CD4-positive, alpha-beta memory T cell (primary cell): ENCODE measurements at regions not wholly inside any gene's neighbourhood (a gene's known extent, or its start where the extent isn't known, plus 50 kb on each side); places are given as distances from the start of the nearest gene placed in this dataset.

Experiments
- CTCF ChIA-PET: fragments of 350-600 bp; sonication (Branson Sonifier 250); formaldehyde crosslinking; loops from one replicate; lab custom pipeline; 2021; ENCODE audit warnings: inconsistent platforms; ENCODE audit not compliant: partially characterized antibody; lab: Charles Lee
- POLR2A ChIA-PET: fragments of 350-600 bp; sonication (Branson Sonifier 250); formaldehyde crosslinking; loops from one replicate; lab custom pipeline; 2021; ENCODE audit not compliant: partially characterized antibody; lab: Charles Lee
- DNase-seq, 5 donors: peaks; one replicate each; pipeline versions ENCODE4 v3.0.0 to v3.0.0-alpha.2; 2020 to 2022; ENCODE audit warnings: mixed read lengths in 1 of 5
- H3K27ac ChIP-seq: one replicate; pipeline ENCODE4 v1.7.0; 2013; ENCODE audit warnings: low read depth, low read length
- H3K27me3 ChIP-seq: 2 replicates; pipeline ENCODE4 v1.7.0; 2013; ENCODE audit warnings: mild to moderate bottlenecking, low read length, moderate library complexity; ENCODE audit not compliant: insufficient read depth
- H3K36me3 ChIP-seq: 2 replicates; pipeline ENCODE4 v1.7.0; 2013; ENCODE audit warnings: mild to moderate bottlenecking, low read length, moderate library complexity; ENCODE audit not compliant: insufficient read depth
- H3K4me1 ChIP-seq: 2 replicates; pipeline ENCODE4 v1.7.0; 2013; ENCODE audit warnings: mild to moderate bottlenecking, low read length, moderate library complexity; ENCODE audit not compliant: insufficient read depth
- H3K4me3 ChIP-seq, 2 donors: one replicate each; pipeline ENCODE4 v1.7.0; 2013; ENCODE audit warnings: low read length in 2 of 2, mild to moderate bottlenecking in 1 of 2
- H3K9me3 ChIP-seq, 2 donors: one replicate each; pipeline ENCODE4 v1.7.0; 2013; ENCODE audit warnings: low read length in 2 of 2, control low read depth in 1 of 2; ENCODE audit not compliant: control insufficient read depth in 1 of 2
- H3K27ac Mint-ChIP-seq, 7 donors: one replicate each; pipeline ENCODE4 v1.8.0; 2020 to 2021; ENCODE audit warnings: mixed read lengths in 7 of 7, mild to moderate bottlenecking in 6 of 7, inconsistent platforms in 3 of 7, moderate library complexity in 3 of 7
- H3K27me3 Mint-ChIP-seq, 2 donors: one replicate each; pipeline ENCODE4 v1.8.0; 2020 to 2021; ENCODE audit warnings: mixed read lengths in 2 of 2
- H3K36me3 Mint-ChIP-seq, 2 donors: one replicate each; pipeline ENCODE4 v1.8.0; 2020 to 2021; ENCODE audit warnings: mixed read lengths in 2 of 2, inconsistent platforms in 1 of 2, mild to moderate bottlenecking in 1 of 2
- H3K4me1 Mint-ChIP-seq, 4 donors: one replicate each; pipeline ENCODE4 v1.8.0; 2020 to 2021; ENCODE audit warnings: mixed read lengths in 4 of 4, mild to moderate bottlenecking in 1 of 4
- H3K4me3 Mint-ChIP-seq, 8 donors: one replicate each; pipeline ENCODE4 v1.8.0; 2020 to 2021; ENCODE audit warnings: mixed read lengths in 8 of 8, mild to moderate bottlenecking in 7 of 8, moderate library complexity in 6 of 8, inconsistent platforms in 3 of 8
- H3K9me3 Mint-ChIP-seq, 8 donors: one replicate each; pipeline ENCODE4 v1.8.0; 2020 to 2021; ENCODE audit warnings: mixed read lengths in 8 of 8, mild to moderate bottlenecking in 5 of 8, inconsistent platforms in 3 of 8, moderate library complexity in 1 of 8
- intact Hi-C: fragments of 100-400 bp; cut with micrococcal nuclease; formaldehyde crosslinking; loops from one replicate; pipeline ENCODE4 v1.15.1; 2023

DNA sequence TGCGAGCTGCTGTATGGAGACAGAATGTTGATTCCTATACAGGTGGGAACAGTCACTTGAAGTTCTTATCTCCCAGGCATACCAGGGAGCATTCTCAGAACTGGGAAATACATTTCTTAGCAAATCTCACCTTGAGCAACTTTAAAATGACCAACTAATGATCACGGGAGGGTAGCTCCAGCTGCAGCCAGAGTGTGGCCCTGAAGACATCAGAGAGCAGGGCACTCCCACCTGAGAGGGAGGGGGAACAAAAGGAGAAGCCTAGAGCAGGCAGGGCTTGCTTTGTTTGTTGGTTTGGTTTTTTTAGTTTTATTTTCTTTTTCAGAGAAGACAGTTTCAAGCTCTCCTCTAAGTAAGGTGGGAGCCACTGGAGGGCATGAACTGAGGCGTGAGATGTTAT lies 101.1 kb downstream of the OTX2 start:
- Histone ChIP-seq H3K9me3 (no peaks in the 10 kb centered on the region), H3K4me3 (no peak overlapping the region), H3K36me3 (no peaks in the 10 kb centered on the region), H3K27me3 (no peaks in the 10 kb centered on the region), H3K27ac (no peak overlapping the region), H3K4me1 (no peaks in the 10 kb centered on the region)
- no peak overlapping the region for H3K27ac Mint-ChIP-seq
- H3K36me3 Mint-ChIP-seq: no peaks in the 10 kb centered on the region
- ChIA-PET CTCF (no interaction called here), POLR2A (no interaction called here)
- intact Hi-C loops: no loop called here
- no peak overlapping the region for H3K4me3 Mint-ChIP-seq
- peaks cover 0 to 1% (median 0%) of the 10 kb centered on the region in 4 donors for H3K4me1 Mint-ChIP-seq
- H3K27me3 Mint-ChIP-seq: peaks cover 7 to 11% of the 10 kb centered on the region in 2 donors
- no peak for DNase-seq
- no peaks in the 10 kb centered on the region for H3K9me3 Mint-ChIP-seq

DNA sequence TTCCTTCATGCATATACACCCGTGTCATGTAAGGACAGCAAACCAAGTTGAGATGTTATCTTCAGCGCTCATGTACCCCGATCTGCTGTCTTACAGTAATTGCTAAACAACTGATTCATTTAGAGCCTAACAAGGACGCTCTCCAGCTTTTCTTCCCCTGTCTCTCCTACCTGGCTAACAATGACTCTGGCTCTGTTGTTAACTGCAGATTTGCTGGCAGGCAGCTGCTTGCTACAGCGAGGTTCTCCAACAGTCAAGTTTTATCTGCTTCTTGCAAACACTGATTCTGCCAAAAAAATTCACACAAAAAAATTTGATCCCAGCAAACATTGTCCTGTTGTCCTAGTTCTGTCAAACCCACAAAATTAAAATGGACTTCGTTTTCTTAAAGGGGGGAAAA lies 101.6 kb downstream of the OTX2 start:
- H3K9me3 ChIP-seq: no peaks in the 10 kb centered on the region
- intact Hi-C loops: no loop called here
- no peaks in the 10 kb centered on the region for H3K36me3 ChIP-seq
- no peaks in the 10 kb centered on the region for H3K4me1 ChIP-seq
- DNase-seq: no peak
- Mint-ChIP-seq H3K27ac (no peak overlapping the region), H3K9me3 (no peaks in the 10 kb centered on the region), H3K27me3 (peaks cover 7 to 11% of the 10 kb centered on the region in 2 donors), H3K36me3 (no peaks in the 10 kb centered on the region), H3K4me3 (no peak overlapping the region), H3K4me1 (peaks cover 0 to 1% (median 0%) of the 10 kb centered on the region in 4 donors)
- H3K27me3 ChIP-seq: no peaks in the 10 kb centered on the region
- no peak overlapping the region for H3K27ac ChIP-seq
- POLR2A ChIA-PET: no interaction called here
- CTCF ChIA-PET: no interaction called here
- H3K4me3 ChIP-seq: no peak overlapping the region

GRCh38 chr14:56703947-56704346 lies 106.3 kb downstream of the OTX2 start:
- H3K4me1 ChIP-seq: no peaks in the 10 kb centered on the region
- no peak for DNase-seq
- H3K36me3 ChIP-seq: no peaks in the 10 kb centered on the region
- H3K27ac Mint-ChIP-seq: no peak overlapping the region
- ChIA-PET POLR2A (no interaction called here), CTCF (no interaction called here)
- H3K27me3 Mint-ChIP-seq: peaks cover 5 to 10% of the 10 kb centered on the region in 2 donors
- H3K4me3 Mint-ChIP-seq: no peak overlapping the region
- H3K27me3 ChIP-seq: no peaks in the 10 kb centered on the region
- intact Hi-C loops: no loop called here
- no peaks in the 10 kb centered on the region for H3K4me1 Mint-ChIP-seq
- no peak overlapping the region for H3K27ac ChIP-seq
- H3K9me3 ChIP-seq: no peaks in the 10 kb centered on the region
- peaks cover 0 to 3% (median 0%) of the 10 kb centered on the region in 8 donors for H3K9me3 Mint-ChIP-seq
- H3K4me3 ChIP-seq: no peak overlapping the region
- no peaks in the 10 kb centered on the region for H3K36me3 Mint-ChIP-seq

- H3K27me3 Mint-ChIP-seq: peaks cover 6% of the 10 kb centered on the region in 2 donors
- intact Hi-C loops: no loop called here
- no peak for DNase-seq
- H3K36me3 ChIP-seq: no peaks in the 10 kb centered on the region
- no peak overlapping the region for H3K4me3 ChIP-seq
- H3K4me1 ChIP-seq: no peaks in the 10 kb centered on the region
- ChIA-PET CTCF (no interaction called here), POLR2A (no interaction called here)
- H3K4me3 Mint-ChIP-seq: no peak overlapping the region
- H3K36me3 Mint-ChIP-seq: no peaks in the 10 kb centered on the region
- H3K4me1 Mint-ChIP-seq: no peaks in the 10 kb centered on the region
- H3K27me3 ChIP-seq: no peaks in the 10 kb centered on the region
- H3K9me3 Mint-ChIP-seq: peaks cover 0 to 3% (median 0%) of the 10 kb centered on the region in 8 donors
- no peaks in the 10 kb centered on the region for H3K9me3 ChIP-seq
- H3K27ac Mint-ChIP-seq: no peak overlapping the region
- H3K27ac ChIP-seq: no peak overlapping the region
Measured at GRCh38 chr14:56702515-56702914, 107.8 kb downstream of the OTX2 start.
